OCI-LY7 (cell line): ENCODE measurements at regions not wholly inside any gene's neighbourhood (a gene's known extent, or its start where the extent isn't known, plus 50 kb on each side); places are given as distances from the start of the nearest gene placed in this dataset.

Experiments
- CTCF ChIP-seq: fragments of 200-600 bp; sonication (generic); conservative IDR thresholded peaks from 2 replicates; pipeline ENCODE4 v1.5.1; 2014; ENCODE audit warnings: mild to moderate bottlenecking, antibody characterized with exemption, low read length, moderate library complexity, mixed read lengths
- EZH2phosphoT487 ChIP-seq: fragments of 200-600 bp; sonication (generic); IDR thresholded peaks from 2 replicates; pipeline ENCODE4 v1.6.1; 2018; ENCODE audit warnings: low read depth, borderline replicate concordance, mild to moderate bottlenecking, mixed run types, antibody characterized with exemption, low read length, moderate library complexity, mixed read lengths

GRCh38 chr17:36825521-36825920 lies 111.8 kb upstream of the LHX1 start:
- no peak for TF ChIP-seq CTCF
- no peak for TF ChIP-seq EZH2phosphoT487
